GM18907 (cell line): ENCODE measurements at regions not wholly inside any gene's neighbourhood (a gene's known extent, or its start where the extent isn't known, plus 50 kb on each side); places are given as distances from the start of the nearest gene placed in this dataset.
"Not testable (repeated sequence)": the region's sequence is repeated elsewhere in the genome, so short reads cannot be mapped to it uniquely, and the experiment has no call there.

Experiments
- ATAC-seq: cut with Tn5 transposase; IDR thresholded peaks from one replicate; pipeline ENCODE4 v1.9.1; 2021; ENCODE audit warnings: mild to moderate bottlenecking, moderate library complexity; ENCODE audit not compliant: unreplicated experiment

GRCh38 chr6:148602136-148602535 is 144.7 kb upstream of the UST start:
- ATAC-seq, result no peak

DNA sequence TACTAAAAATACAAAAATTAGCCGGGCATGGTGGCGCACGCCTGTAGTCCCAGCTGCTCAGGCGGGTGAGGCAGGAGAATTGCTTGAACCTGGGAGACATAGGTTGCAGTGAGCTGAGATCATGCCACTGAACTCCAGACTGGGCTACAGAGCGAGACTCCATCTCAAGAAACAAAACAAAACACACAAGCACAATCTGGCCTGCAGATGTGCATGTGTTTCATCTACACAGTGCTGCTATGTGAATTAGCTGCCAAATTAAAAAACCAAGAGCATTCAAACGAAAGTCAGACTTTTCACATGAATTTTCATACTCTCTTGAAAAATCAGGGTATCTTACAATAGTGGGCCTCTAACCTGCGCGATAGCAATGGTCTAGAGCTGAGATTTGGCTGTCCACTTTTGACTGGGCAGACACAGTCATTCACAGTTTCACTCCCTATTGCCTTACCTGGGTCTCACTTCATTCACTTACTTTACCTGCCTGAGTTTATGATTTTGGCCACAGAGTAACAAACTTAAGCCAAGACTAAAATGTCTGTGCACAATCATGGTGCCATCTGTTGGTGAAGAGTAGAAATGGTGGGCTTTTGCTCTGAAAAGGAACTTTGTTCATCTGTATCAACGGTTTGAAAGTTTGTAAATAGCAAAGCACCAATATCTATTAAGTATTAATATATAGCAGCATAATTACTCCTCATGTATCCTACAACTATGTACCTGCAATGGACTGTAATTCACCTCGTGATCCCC is 138.5 kb upstream of the UST start:
- no peak for ATAC-seq

GRCh38 chr6:148611213-148611612 is 135.6 kb upstream of the UST start:
- no peak for ATAC-seq

- ATAC-seq, result no peak
Observed at GRCh38 chr6:148612043-148612442, 134.8 kb upstream of the UST start.

- ATAC-seq, result no peak
Observed at GRCh38 chr6:148614602-148615001, 132.2 kb upstream of the UST start.

DNA sequence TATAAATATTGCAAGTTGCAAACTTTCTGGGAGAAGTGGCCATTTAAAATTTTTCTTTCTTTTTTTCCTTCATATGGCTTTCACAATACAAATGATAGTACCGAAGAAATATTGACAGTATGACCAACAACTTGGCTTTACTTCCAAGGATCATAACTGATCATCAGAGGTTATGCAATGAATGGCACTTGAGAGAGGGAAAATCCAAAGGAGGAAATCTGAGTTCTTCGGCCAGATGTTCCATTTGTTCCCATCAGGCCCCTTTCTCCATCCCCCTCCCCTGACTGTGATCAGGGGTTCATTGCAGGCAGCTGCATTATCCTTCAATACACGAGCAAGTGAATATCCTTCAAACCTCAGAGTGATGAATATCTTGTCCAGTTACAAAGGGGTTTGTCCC is 130.0 kb upstream of the UST start:
- no peak for ATAC-seq

GRCh38 chr6:148617530-148617929 is 129.3 kb upstream of the UST start:
- ATAC-seq, result no peak

DNA sequence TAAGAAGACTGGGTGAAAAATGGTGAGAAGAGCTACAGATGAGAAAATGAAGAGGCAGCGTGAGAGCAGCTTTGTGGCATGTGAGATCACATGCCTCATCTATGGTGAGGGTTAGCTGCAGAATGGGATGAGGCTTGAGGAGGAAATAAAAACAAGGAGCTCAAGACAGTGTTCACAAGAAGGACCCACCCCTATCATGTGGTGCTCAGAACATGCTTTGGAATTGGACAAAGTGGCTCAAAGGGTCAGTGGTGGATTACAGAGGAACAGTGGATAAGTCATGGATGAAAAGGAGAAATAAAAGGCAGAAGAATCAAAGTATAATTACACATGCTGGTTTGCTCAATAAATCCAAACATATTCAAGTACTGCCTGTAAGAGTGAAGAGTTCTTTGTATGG is 126.9 kb upstream of the UST start:
- ATAC-seq, result no peak

DNA sequence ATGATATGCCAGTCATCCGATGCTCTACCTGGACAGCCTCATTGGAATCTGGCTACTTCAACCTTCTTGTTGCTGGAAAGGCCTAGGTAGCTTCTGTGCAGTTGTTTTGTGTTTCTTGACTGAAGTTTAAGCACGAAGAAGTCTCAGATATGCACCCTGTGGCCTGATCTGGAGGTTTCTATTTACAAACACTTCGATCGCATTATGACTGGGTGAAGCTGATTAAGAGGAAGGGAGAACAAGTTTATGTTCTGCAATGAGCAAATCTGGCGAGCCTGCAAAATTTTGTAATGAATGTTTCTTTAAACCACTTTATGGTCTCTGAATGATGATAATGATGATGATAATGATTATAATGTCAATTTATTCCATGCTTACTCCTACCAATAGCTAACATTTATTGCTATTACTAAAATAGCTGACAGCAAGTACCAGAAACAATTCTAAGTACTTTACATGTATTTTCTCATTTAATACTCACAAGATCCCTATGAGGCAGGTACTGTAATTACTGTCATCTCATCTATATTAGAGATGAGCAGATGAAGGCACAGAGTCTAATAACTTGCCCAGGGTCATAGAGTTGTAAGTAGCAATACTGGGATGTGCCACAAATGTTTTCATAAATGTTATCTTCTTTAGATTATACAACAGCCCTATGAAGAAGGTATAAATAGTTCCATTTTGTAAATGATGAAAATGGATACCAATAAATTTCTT is 126.1 kb upstream of the UST start:
- no peak for ATAC-seq

DNA sequence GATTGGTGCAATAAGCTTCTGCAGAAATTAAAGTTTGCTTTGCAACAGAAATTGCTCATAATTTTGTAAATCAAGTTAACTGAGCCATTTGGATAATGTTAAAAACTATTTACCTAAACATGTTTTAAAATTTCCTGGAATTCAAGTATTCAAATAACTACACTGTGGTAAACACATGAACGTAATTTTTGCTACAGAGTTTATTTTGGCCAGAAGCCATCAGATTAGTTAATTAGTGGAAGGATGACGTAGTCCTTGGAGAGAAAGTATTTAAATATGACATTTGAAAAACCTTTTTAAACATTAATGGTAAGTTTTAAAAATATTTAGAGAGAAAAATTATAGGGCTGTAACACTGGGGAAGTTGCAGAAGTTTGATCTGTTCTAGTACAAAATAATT is 121.2 kb upstream of the UST start:
- ATAC-seq, result no peak

DNA sequence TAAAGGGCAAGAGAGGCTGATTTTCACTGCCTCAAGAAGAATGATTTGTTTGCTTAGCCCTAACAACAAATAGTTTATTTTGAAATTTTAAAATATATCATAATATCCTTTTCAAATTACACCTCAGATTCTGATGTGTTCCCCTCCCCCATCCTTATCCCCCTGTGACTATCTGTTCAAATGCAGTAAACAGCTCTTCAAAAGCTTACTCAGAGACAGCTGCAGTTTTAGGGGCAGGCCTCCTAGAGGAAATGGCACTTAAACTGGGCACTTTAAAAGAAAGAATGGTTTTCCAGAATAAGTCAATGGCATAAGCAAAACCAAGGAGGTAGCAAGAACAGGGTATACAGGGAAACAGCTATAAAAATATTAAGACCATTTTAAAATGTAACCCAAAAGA is 118.6 kb upstream of the UST start:
- ATAC-seq, result no peak

DNA sequence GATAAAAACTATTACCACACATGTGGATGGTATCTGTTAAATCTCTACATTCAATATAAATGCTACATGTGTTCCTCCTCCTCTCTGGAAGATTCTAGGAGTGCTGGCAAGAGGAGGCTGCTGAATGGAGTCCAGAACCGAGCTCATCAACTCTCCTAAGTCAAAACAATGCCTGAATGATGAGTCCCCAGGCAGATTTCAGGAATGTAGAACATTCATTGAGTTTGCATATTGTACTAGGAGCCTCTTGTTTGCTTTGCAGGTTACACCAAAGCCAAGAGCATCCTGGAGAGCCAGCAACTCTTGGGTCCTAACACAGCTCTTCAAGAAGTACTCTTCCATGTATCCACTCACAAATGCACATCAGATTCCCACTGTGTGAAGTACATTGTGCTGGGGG is 117.6 kb upstream of the UST start:
- peak; percentile 7 for ATAC-seq

DNA sequence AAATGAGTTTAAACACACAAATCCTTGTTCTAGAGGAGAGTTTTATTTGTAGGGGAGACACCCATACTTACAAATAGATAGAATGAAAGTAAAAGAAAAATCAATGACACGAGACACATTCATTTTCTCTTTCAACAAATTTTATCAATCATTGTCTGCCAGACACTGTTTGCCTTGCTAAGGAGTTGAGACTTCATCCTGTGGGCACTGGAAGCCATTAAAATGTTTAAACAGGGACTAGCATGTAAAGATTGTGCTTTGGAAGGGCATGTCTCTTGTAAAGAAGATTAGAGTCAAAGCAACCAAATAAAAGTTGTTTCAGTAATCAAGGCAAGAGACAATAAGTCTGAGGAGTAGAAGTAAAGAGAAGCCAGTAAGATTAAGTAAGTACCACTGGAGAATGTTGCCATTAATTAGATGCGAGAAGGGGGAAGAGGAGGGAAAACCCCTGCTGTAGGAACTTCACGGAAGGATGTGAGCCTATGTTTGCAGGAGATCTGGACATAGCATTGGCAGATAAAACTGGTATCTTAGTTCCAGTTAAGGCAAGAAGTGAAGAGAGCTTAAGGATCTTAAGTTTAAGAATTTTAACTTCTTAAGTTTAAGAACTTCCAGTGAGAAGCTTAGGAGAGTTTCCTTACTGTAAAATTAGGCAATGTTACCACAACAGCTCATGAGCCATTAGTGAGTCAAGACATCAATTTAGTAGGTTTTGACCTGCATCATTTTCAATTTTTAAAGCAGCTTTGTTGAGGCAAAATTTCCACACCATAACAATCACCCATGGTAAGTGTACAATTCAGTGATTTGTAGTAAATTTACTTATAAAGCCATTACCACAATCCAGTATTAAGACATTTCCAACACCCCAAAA is 117.0 kb upstream of the UST start:
- peak; percentile 69 for ATAC-seq

DNA sequence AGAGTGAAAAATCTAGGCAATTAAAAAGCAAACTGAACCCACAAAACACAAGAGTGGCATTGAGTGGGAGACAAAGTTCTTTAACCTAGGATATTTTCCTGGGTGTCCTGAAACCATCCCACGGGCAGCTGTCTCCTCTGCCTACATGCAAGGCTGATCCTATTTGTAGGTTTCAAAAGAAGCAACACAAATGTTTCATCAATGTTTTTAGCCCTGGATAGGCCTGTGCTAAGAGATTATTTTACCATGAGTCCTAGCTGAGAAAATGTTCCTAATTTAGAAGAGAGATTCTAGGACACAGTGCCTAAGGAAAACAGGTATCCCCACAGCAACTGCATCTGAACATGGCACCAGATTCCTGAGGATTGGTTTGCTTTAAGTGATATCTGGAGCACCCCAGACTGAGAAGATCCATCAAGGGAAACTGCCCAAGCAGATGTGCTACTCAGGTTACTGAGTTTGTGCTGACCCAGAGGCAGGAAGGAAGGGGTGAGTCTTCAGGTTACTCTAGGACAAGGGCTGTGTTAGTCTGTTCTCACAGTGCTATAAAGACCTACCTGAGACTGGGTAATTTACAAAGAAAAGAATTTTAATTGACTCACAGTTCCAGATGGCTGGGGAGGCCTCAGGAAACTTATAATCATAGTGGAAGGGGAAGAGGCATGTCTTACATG is 111.6 kb upstream of the UST start:
- no peak for ATAC-seq

DNA sequence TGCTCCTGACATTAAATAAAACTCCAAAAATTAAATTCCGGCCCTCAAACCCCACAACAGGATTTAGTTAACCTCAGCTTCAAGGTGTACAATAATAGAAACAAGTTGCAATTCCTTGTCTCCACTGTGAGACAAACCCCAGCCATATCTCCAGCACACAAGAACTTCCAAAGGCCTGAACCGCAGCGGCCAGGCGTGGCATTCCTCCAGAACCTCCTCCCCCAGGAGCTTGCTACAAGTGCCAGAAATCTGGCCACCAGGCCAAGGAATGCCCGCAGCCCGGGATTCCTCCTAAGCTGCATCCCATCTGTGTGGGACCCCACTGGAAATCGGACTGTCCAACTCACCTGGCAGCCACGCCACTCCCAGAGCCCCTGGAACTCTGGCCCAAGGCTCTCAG is 105.0 kb upstream of the UST start:
- ATAC-seq, result not testable (repeated sequence)

GRCh38 chr6:148643208-148643607 is 103.6 kb upstream of the UST start:
- ATAC-seq, result not testable (repeated sequence)

- not testable (repeated sequence) for ATAC-seq
Observed at GRCh38 chr6:148645049-148645448, 101.8 kb upstream of the UST start.

- ATAC-seq, result no peak
Observed at GRCh38 chr6:148648754-148649453, 97.9 kb upstream of the UST start.

DNA sequence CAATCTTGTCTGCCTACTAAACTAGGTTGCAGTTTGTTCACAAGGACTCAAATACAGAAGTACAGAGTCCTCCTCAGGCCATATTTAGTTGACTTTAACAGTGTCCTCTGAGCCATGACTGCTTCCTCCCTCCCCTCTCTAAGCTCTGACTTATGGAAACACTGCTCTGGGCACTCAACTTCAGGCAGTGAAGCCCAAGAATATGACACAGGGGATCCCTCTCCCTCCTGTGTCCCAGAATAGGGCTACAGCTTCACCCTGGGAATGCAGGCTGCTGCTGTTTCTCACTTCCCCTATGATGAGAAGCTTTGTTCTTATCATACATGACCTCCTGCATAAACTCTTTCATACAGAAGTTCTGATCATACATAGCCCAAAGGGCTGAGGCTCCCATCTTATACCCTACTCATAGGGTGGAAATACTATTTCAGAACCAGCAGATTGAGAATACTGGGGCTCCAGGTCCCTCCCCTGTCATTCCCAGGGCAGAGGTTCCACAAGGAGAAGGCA is 97.3 kb upstream of the UST start:
- no peak for ATAC-seq

DNA sequence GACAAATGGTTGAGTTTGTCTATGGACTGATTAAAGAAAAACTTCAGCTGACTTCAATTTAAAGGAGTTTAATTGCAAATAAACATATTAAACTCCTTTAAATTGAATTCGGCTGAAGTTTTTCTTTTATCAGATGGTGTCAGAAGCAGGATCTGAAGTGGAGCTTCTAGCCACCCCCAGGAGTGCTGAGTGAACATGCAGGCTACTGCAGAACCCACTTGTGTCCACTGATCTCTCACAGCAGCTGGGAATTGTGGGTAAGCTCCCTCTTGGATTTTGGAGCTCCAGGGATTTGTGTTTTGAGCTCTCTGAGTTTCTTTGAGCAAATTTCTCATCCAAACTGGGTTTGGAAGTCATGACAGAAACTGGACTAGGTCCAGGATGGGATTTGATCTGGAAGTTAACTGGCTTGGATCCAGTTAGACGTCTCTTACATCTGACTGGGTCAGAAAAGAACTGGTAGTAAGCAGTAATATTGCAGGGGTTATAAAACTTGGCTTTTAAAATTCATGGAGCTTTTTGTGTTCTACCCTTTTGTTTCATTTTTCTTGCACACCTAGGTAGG is 95.8 kb upstream of the UST start:
- ATAC-seq, result no peak
